SKM-1 treated with dmso at 0.1 percent for 144 hours (cell line): ENCODE measurements at regions not wholly inside any gene's neighbourhood (a gene's known extent, or its start where the extent isn't known, plus 50 kb on each side); places are given as distances from the start of the nearest gene placed in this dataset.

Source experiments
- DNase-seq: peaks from one replicate; lab custom pipeline; 2025; ENCODE audit not compliant: unreplicated experiment; lab: John Stamatoyannopoulos, UW

GRCh38 chr14:100638211-100638855 lies 51.1 kb upstream of the BEGAIN start:
- no peak for DNase-seq

- no peak for DNase-seq
Measured at GRCh38 chr14:100639280-100639679, 52.1 kb upstream of the BEGAIN start.

GRCh38 chr14:100640471-100641273 lies 53.5 kb upstream of the BEGAIN start:
- peak; percentile 21 for DNase-seq

DNA sequence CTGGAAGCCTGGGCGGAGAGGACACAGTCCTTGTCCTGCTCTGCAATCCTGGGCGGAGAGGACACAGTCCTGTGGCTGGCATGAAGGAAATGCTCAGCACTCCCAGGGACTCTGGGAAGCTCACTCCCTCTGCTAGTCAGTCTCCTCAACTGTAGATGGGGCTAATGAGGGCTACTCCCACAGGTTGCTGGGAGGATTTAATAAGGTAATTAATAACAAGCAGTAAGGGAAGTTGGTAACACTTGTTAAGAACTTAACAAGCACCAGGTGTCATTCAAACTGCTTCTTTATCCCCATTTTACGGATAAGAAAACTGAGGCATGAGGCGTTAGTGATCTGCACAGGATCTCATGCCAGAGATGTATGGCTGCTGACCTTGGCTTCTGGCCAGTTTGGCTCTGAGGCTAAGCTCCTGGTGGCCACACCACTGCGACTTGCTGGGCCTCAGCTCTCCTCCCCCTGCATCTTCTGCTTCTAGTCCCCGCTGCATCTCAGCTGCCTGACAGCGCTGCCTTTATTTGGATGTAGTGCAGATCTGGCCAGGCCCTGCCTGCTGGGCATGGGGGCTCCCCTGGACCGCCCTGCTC lies 54.1 kb upstream of the BEGAIN start:
- DNase-seq: no peak

DNA sequence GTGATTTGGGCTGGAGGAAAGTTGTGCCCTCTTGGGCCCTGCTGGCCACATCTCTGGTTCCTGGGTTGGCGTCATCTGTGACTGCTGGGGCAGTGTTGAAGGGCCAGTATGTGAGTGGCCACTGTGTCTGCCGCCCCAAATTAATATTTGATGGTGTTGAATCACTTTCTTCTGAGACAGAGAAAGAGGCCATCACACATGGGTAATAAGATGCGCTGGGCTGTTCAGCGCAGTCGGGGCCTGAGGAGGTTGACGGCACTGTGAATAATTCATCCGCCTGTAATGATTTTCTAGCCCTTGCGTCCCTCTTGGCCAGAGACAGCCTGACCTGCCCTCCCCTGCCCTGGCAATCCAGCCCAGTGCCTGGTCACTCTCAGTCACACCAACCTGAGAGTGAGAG lies 56.2 kb upstream of the BEGAIN start:
- no peak for DNase-seq

DNA sequence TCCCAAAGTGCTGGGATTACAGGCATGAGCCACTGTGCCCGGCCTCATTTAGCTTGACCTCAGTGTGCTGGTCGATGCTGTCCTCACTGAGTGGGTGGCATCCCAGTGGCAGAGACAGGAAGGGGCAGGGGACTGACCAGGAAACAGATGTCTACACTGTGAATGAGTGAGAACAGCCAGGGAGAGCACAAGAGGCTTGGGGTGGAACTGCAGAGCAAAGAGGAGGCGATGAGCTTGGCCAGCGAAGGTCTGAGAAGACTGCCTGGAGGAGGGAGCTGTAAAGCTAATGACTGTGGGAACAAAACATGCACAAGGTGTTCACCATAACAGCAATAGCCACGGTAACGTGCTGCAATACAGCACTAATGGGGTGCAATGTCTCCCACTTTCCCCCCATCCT lies 57.2 kb upstream of the BEGAIN start:
- no peak for DNase-seq

DNA sequence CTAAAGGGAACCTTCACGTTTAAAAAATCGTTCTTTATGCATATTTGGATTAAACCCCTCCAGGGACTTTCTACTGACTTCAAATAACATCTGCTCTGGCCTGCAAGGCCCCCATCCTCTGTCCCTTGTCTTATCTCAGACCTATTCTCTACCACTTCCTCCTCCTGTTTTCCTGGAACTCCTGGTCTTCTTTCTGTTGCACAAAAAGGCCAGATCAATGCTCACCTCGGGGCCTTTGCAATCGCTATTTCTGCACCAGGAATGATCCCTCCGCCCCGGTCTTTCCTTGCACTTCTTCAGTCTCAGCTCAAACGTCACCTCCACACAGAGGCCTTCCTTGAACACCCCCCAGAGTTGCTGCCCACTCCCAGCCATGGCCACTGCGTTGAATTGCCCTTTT lies 57.6 kb upstream of the BEGAIN start:
- no peak for DNase-seq

DNA sequence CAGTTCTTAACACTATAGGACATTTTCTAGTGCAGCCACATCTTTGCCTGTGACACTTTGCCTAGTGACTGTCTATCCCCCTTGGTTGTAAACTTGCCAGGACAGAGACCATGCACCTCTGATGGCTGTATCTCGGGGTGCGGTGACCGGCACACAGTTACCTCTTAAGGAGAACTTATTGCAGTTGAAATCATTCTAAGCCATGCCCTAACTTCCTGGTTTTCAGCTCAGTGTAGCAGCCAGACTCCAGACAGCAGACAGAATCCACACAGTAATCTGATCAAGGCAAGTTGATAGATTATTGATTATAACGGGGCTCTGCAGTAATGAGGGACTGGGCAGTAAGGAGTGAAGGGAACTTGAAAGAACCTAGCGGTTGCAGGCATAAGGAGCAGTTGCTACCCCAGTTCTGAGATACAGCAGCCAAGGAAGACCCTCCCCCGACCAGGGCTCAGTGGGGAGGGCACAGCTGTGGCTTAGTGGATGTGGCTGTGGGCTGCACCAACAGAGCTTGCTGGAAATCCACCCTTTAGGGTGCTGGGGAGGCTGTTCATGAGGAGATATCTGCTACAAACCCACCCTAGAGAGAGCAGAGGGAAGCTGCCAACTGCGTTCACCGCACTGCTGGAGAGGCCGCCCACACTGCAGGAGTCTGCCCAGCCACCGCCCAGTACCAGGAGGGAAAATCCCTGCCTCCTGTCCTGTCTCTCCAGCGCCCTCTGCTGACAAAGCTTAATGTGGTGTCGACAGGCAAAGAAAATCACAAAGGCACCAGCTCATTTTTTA lies 58.2 kb upstream of the BEGAIN start:
- DNase-seq: peak; percentile 43

DNA sequence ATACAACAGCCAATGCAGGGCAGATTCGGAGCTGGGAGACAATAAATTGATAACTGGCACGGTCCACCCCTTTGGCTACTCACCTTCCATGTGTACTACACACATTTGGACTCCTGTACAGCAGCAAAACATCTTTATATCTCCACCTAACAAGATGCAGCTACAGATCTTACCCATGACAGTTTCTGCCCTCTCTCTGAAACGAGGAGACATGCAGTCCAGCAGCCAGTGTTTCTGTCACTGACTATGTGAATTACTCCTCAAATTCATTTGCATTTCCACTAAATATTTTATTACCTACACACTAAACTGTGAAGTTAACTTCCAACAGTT lies 58.7 kb upstream of the BEGAIN start:
- DNase-seq: no peak

GRCh38 chr14:100648474-100649172 lies 61.4 kb upstream of the BEGAIN start:
- DNase-seq: no peak

DNA sequence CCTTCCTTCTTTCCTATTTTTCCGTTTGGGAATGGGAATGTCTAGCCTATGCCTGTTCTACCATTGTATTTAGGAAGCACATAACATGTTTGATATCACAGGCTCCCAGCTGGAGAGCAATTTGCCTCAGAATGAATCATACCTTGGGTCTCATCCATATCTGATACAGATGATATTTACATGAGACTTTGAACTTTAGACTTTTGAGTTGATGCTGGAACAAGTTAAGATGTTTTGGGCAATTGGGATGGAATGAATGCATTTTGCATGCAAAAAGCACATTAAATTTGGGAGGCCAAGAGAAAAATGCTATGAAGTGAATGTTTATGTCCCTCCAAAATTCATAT lies 61.9 kb upstream of the BEGAIN start:
- no peak for DNase-seq

DNA sequence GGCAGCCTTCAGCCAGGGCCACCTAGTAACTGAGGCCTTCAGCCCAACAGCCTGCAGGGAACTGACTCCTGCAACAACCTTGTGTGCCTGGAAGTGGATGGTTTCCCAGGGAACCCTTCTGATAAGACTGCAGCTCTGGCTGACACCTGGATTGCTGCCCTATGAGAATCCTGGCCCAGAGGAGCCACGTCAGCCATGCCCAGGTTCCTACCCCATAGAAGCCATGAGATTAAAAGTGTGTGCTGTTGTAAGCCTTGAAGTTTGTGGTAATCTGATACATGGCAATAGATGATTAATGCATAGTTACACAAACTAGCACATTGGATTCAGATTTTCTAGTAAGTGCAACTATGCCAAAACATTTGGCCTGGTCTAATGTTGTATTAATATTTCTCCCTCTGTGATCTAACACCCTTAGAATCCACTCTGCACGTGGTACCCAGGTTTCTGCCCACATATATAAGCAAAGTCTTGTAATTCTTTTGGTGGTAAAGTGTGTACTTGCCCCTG lies 64.8 kb upstream of the BEGAIN start:
- no peak for DNase-seq

DNA sequence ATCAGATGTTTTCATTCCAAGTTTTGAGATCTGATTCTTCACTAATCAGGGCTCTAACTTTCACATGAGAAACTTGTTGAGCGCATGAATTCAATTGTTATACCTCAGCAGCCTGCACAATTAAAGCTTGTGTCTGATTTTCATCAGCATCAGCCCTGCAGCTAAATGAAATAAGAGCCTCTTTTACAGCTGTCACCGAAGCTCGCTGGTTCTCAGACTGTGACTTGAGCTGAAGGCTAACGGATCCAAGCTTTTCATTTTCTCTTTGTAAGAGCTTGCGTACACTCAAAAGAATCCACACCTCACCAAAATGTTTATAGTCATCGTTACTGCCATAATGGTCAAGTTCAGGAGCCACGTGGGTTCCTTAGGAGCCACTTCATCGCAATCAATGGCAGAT lies 65.5 kb upstream of the BEGAIN start:
- DNase-seq: no peak

DNA sequence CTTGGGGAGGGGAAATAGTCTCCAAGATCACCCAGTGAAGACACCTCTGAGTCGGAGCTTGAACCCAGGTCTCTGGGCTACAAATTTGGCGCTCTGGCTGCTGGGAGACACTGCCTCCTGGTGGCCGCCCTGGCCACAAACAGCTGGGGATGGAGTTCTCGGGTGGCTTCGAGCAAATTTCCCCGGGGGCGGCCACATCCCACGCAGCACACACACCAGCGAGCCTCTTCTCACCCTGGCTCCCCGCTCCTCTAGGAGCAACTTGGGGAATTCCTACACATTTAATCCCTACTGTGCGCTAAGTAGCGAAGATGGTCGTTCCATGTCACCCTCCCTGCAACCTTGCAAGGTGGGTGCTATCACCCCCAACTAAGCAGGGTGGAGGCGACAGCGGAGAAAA lies 66.2 kb upstream of the BEGAIN start:
- DNase-seq: no peak

GRCh38 chr14:100654025-100654813 lies 67.0 kb upstream of the BEGAIN start:
- DNase-seq: no peak

- DNase-seq: no peak
Measured at GRCh38 chr14:100654814-100655740, 67.9 kb upstream of the BEGAIN start.

DNA sequence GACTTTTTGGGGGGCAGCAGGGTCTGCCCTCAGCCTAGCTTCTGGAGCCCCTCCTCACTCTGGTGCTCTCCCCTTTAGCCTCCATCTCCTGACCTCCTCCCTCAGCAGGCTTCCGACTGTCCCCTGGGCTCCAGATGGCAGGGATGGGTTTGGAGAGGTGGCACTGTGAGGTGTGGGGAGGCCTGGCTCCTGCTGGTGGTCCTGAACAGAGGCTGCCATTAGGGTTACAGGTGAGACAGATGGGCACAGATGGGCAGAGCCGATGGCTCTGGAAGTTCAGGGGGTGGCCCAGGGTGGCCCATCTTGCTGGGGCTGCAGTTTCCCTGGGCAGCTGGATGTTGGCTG lies 68.5 kb upstream of the BEGAIN start:
- no peak for DNase-seq

DNA sequence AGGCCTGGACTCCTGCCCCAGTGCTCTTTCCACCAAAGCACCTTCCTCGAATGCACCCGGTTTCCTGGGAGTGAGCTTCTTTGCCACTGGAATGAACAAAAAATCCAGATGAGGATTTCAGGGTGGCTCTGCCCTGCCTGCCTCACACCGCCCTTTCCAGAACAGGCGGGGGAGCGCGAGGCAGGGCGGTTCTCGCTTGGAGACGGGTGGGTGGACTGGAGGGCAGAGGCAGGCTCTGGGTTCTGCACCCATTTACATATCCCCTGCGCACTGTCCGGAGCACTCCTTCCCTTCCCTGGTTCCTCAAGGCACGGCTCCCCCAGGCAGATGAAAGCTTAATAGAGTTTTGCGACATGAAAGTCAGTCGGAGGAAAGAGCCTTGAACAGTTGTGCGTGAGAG lies 69.7 kb upstream of the DLK1 start:
- no peak for DNase-seq

DNA sequence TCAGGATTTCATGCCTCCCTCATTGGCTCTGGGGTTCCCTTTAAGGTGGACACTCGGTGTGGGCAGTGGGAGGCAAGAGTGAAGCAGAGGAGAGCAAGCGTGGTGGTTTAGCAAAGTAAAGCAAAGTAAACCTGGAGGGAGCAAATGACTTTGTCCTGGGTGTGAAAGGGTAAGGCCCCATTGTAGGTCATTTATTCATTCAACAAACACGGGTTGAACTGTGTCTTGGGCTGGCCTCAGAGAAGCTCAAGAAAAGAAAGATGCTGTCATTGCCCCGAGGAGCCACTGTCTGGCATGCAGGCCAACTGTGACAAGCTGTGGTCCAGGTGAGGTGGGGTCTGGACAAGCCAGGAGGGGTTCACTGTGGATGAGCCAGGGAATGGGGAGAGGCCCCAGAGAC lies 68.9 kb upstream of the DLK1 start:
- DNase-seq: no peak
